ENCODE measurements at regions not wholly inside any gene's neighbourhood (a gene's known extent, or its start where the extent isn't known, plus 50 kb on each side); places are given as distances from the start of the nearest gene placed in this dataset.

DNA sequence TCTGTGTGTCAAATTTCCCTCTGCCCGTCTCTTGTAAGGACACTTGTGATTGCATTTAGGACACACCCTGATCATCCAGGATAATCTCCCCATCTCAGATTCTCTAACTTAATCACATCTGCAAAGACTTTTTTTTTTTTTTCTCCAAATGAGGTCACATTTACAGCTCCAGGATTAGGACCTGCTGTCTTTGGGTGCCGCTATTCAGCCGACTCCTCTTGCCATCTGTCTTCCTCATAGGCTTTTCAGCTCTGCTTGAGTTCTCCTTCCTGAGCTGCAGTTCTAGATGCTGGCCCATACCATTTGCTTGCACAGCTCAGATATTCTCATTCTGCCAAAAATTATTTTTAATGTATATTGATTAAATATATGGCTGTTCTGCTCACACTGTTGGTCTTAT, 94.3 kb upstream of the TLE3 start:
- no peak for TF ChIP-seq RBM14 (IDR thresholded peaks at IDR 0.05; ENCODE audit: borderline replicate concordance, insufficient read depth, low read depth, low read length)
- no peak for TF ChIP-seq CTCF (IDR thresholded peaks at IDR 0.05 in 2 of 3, conservative IDR thresholded peaks at IDR 0.05 in 1 of 3; ENCODE audit: insufficient read depth in 2 of 3, low read depth in 1 of 3, low read length in 3 of 3)
- TF ChIP-seq, protein P1, sequence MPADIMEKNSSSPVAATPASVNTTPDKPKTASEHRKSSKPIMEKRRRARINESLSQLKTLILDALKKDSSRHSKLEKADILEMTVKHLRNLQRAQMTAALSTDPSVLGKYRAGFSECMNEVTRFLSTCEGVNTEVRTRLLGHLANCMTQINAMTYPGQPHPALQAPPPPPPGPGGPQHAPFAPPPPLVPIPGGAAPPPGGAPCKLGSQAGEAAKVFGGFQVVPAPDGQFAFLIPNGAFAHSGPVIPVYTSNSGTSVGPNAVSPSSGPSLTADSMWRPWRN (IDR thresholded peaks at IDR 0.05; ENCODE audit: low read depth) = no peak
